IPS-15b (cell line): ENCODE measurements at regions not wholly inside any gene's neighbourhood (a gene's known extent, or its start where the extent isn't known, plus 50 kb on each side); places are given as distances from the start of the nearest gene placed in this dataset.

Experiments
- H3K27me3 ChIP-seq: one replicate; pipeline ENCODE4 v1.6.1; 2013; ENCODE audit warnings: low read length; ENCODE audit not compliant: control insufficient read depth, insufficient read depth
- H3K36me3 ChIP-seq: one replicate; pipeline ENCODE4 v1.6.1; 2013; ENCODE audit warnings: low read length; ENCODE audit not compliant: control insufficient read depth, insufficient read depth
- H3K4me1 ChIP-seq: one replicate; pipeline ENCODE4 v1.6.1; 2013; ENCODE audit warnings: mild to moderate bottlenecking, low read length; ENCODE audit not compliant: control insufficient read depth, insufficient read depth
- H3K4me3 ChIP-seq: one replicate; pipeline ENCODE4 v1.5.1; 2013; ENCODE audit warnings: low read depth, low read length
- H3K9ac ChIP-seq: one replicate; pipeline ENCODE4 v1.6.1; 2013; ENCODE audit warnings: low read depth, mild to moderate bottlenecking, low read length
- H3K9me3 ChIP-seq: one replicate; pipeline ENCODE4 v1.6.1; 2013; ENCODE audit warnings: mild to moderate bottlenecking, low read length; ENCODE audit not compliant: control insufficient read depth, insufficient read depth

GRCh38 chr6:104095661-104096416 is 763.9 kb downstream of the HACE1 start:
- Histone ChIP-seq H3K4me1 (no peaks in the 10 kb centered on the region), H3K9me3 (no peaks in the 10 kb centered on the region), H3K4me3 (no peak overlapping the region), H3K27me3 (no peaks in the 10 kb centered on the region), H3K9ac (no peak overlapping the region), H3K36me3 (no peaks in the 10 kb centered on the region)

- no peak overlapping the region for H3K9ac ChIP-seq
Observed at GRCh38 chr6:104087765-104088164, 772.0 kb downstream of the HACE1 start.

GRCh38 chr6:104068281-104068680 is 791.4 kb downstream of the HACE1 start:
- Histone ChIP-seq H3K9me3 (no peaks in the 10 kb centered on the region), H3K27me3 (no peaks in the 10 kb centered on the region), H3K36me3 (no peaks in the 10 kb centered on the region), H3K4me1 (peaks cover 3% of the 10 kb centered on the region), H3K9ac (no peak overlapping the region), H3K4me3 (no peak overlapping the region)

More at GRCh38 chr6:104087765-104088164, 772.0 kb downstream of the HACE1 start:
- Histone ChIP-seq H3K36me3 (no peaks in the 10 kb centered on the region), H3K9me3 (no peaks in the 10 kb centered on the region), H3K4me3 (no peak overlapping the region), H3K4me1 (no peaks in the 10 kb centered on the region), H3K27me3 (no peaks in the 10 kb centered on the region)

GRCh38 chr6:104064876-104065275 is 794.8 kb downstream of the HACE1 start:
- no peak overlapping the region for H3K9ac ChIP-seq
- no peaks in the 10 kb centered on the region for H3K9me3 ChIP-seq
- H3K36me3 ChIP-seq: no peaks in the 10 kb centered on the region
- H3K4me1 ChIP-seq: peaks cover under 1% of the 10 kb centered on the region
- H3K4me3 ChIP-seq: no peak overlapping the region
- H3K27me3 ChIP-seq: no peaks in the 10 kb centered on the region

- no peaks in the 10 kb centered on the region for H3K4me1 ChIP-seq
- no peaks in the 10 kb centered on the region for H3K27me3 ChIP-seq
- no peaks in the 10 kb centered on the region for H3K36me3 ChIP-seq
- H3K4me3 ChIP-seq: no peak overlapping the region
- no peak overlapping the region for H3K9ac ChIP-seq
- no peaks in the 10 kb centered on the region for H3K9me3 ChIP-seq
Observed at GRCh38 chr6:104050455-104050854, 809.3 kb downstream of the HACE1 start.

- Histone ChIP-seq H3K27me3 (no peaks in the 10 kb centered on the region), H3K36me3 (no peaks in the 10 kb centered on the region), H3K9me3 (no peaks in the 10 kb centered on the region), H3K9ac (no peak overlapping the region), H3K4me1 (no peaks in the 10 kb centered on the region), H3K4me3 (no peak overlapping the region)
Observed at GRCh38 chr6:104046426-104046825, 813.3 kb downstream of the HACE1 start.

GRCh38 chr6:104031346-104031745 is 828.4 kb downstream of the HACE1 start:
- no peaks in the 10 kb centered on the region for H3K4me1 ChIP-seq
- no peaks in the 10 kb centered on the region for H3K36me3 ChIP-seq
- no peak overlapping the region for H3K9ac ChIP-seq
- H3K27me3 ChIP-seq: no peaks in the 10 kb centered on the region
- no peak overlapping the region for H3K4me3 ChIP-seq
- no peaks in the 10 kb centered on the region for H3K9me3 ChIP-seq

GRCh38 chr6:104022126-104022525 is 837.6 kb downstream of the HACE1 start:
- no peak overlapping the region for H3K9ac ChIP-seq
- H3K4me1 ChIP-seq: no peaks in the 10 kb centered on the region
- H3K9me3 ChIP-seq: no peaks in the 10 kb centered on the region
- no peaks in the 10 kb centered on the region for H3K27me3 ChIP-seq
- H3K4me3 ChIP-seq: no peak overlapping the region
- H3K36me3 ChIP-seq: no peaks in the 10 kb centered on the region

GRCh38 chr6:104019075-104019753 is 840.5 kb downstream of the HACE1 start:
- H3K9ac ChIP-seq: no peak overlapping the region
- H3K27me3 ChIP-seq: no peaks in the 10 kb centered on the region
- no peak overlapping the region for H3K4me3 ChIP-seq
- no peaks in the 10 kb centered on the region for H3K4me1 ChIP-seq
- no peaks in the 10 kb centered on the region for H3K9me3 ChIP-seq
- H3K36me3 ChIP-seq: no peaks in the 10 kb centered on the region

- Histone ChIP-seq H3K9me3 (no peaks in the 10 kb centered on the region), H3K4me3 (no peak overlapping the region), H3K9ac (no peak overlapping the region), H3K27me3 (no peaks in the 10 kb centered on the region), H3K4me1 (peaks cover 12% of the 10 kb centered on the region), H3K36me3 (no peaks in the 10 kb centered on the region)
Observed at GRCh38 chr6:104017410-104018381, 842.0 kb downstream of the HACE1 start.

- H3K36me3 ChIP-seq: no peaks in the 10 kb centered on the region
- H3K9ac ChIP-seq: no peak overlapping the region
- H3K27me3 ChIP-seq: no peaks in the 10 kb centered on the region
- H3K9me3 ChIP-seq: no peaks in the 10 kb centered on the region
- H3K4me3 ChIP-seq: no peak overlapping the region
- H3K4me1 ChIP-seq: peaks cover 12% of the 10 kb centered on the region
Observed at GRCh38 chr6:104014163-104014959, 845.4 kb downstream of the HACE1 start.
